ENCODE measurements at regions not wholly inside any gene's neighbourhood (a gene's known extent, or its start where the extent isn't known, plus 50 kb on each side); places are given as distances from the start of the nearest gene placed in this dataset.

- no peak for TF ChIP-seq POLR2A (IDR thresholded peaks at IDR 0.05)
- TF ChIP-seq CTCF (IDR thresholded peaks at IDR 0.05), result no peak
Measured at GRCh38 chr4:170978990-170979389, 834.2 kb upstream of the GALNTL6 start.

Measured in testis (tissue), 2 donors.